ENCODE measurements at regions not wholly inside any gene's neighbourhood (a gene's known extent, or its start where the extent isn't known, plus 50 kb on each side); places are given as distances from the start of the nearest gene placed in this dataset.

GRCh38 chr4:38318737-38319455 lies 345.1 kb upstream of the KLF3 start:
- Histone ChIP-seq H4K20me1 (ENCODE audit: insufficient read depth) (no peaks in the 10 kb centered on the region), H3K4me2 (peak overlapping the region; percentile 82), H3K4me1 (ENCODE audit: low read depth, poor library complexity, severe bottlenecking) (peaks cover 27% of the 10 kb centered on the region), H3K36me3 (ENCODE audit: insufficient read depth) (no peaks in the 10 kb centered on the region), H3K9ac (peak overlapping the region; percentile 48), H2AFZ (ENCODE audit: low read depth) (peak overlapping the region; percentile 77), H3K4me3 (IDR thresholded peaks at IDR 0.05; ENCODE audit: insufficient read depth, low read depth, low read length) (peak overlapping the region; percentile 56), H3K27ac (peak overlapping the region; percentile 80), H3K79me2 (ENCODE audit: insufficient read depth, low read depth) (no peaks in the 10 kb centered on the region), H3K27me3 (ENCODE audit: insufficient read depth, low read depth) (no peaks in the 10 kb centered on the region)
- TF ChIP-seq, protein P1, sequence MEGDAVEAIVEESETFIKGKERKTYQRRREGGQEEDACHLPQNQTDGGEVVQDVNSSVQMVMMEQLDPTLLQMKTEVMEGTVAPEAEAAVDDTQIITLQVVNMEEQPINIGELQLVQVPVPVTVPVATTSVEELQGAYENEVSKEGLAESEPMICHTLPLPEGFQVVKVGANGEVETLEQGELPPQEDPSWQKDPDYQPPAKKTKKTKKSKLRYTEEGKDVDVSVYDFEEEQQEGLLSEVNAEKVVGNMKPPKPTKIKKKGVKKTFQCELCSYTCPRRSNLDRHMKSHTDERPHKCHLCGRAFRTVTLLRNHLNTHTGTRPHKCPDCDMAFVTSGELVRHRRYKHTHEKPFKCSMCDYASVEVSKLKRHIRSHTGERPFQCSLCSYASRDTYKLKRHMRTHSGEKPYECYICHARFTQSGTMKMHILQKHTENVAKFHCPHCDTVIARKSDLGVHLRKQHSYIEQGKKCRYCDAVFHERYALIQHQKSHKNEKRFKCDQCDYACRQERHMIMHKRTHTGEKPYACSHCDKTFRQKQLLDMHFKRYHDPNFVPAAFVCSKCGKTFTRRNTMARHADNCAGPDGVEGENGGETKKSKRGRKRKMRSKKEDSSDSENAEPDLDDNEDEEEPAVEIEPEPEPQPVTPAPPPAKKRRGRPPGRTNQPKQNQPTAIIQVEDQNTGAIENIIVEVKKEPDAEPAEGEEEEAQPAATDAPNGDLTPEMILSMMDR (conservative IDR thresholded peaks at IDR 0.05; ENCODE audit: low read depth, low read length), result no peak

GRCh38 chr4:38319456-38320342 lies 344.3 kb upstream of the KLF3 start:
- H3K9ac ChIP-seq, result peak overlapping the region; percentile 48; the same call in 1 of the 2 replicates
- TF ChIP-seq, protein P1 (conservative IDR thresholded peaks at IDR 0.05; ENCODE audit: low read depth, low read length), result peak; percentile 88
- H3K4me1 ChIP-seq (ENCODE audit: low read depth, poor library complexity, severe bottlenecking), result peaks cover 21% of the 10 kb centered on the region
- no peaks in the 10 kb centered on the region for H3K79me2 ChIP-seq (ENCODE audit: insufficient read depth, low read depth)
- peak overlapping the region; percentile 73 for H3K4me2 ChIP-seq
- peak overlapping the region; percentile 80 for H3K27ac ChIP-seq
- peak overlapping the region; percentile 77 for H2AFZ ChIP-seq (ENCODE audit: low read depth)
- H4K20me1 ChIP-seq (ENCODE audit: insufficient read depth), result no peaks in the 10 kb centered on the region
- H3K36me3 ChIP-seq (ENCODE audit: insufficient read depth), result no peaks in the 10 kb centered on the region
- H3K4me3 ChIP-seq (IDR thresholded peaks at IDR 0.05; ENCODE audit: insufficient read depth, low read depth, low read length), result peak overlapping the region; percentile 56
- no peaks in the 10 kb centered on the region for H3K27me3 ChIP-seq (ENCODE audit: insufficient read depth, low read depth)

- H3K36me3 ChIP-seq (ENCODE audit: insufficient read depth), result no peaks in the 10 kb centered on the region
- TF ChIP-seq, protein P1 (conservative IDR thresholded peaks at IDR 0.05; ENCODE audit: low read depth, low read length), result no peak
- peaks cover 21% of the 10 kb centered on the region for H3K4me1 ChIP-seq (ENCODE audit: low read depth, poor library complexity, severe bottlenecking)
- no peaks in the 10 kb centered on the region for H3K27me3 ChIP-seq (ENCODE audit: insufficient read depth, low read depth)
- H3K79me2 ChIP-seq (ENCODE audit: insufficient read depth, low read depth), result no peaks in the 10 kb centered on the region
- no peak overlapping the region for H3K4me3 ChIP-seq (IDR thresholded peaks at IDR 0.05; ENCODE audit: insufficient read depth, low read depth, low read length)
- H4K20me1 ChIP-seq (ENCODE audit: insufficient read depth), result no peaks in the 10 kb centered on the region
- peak overlapping the region; percentile 80 for H3K27ac ChIP-seq
- H3K9ac ChIP-seq, result peak overlapping the region; percentile 48; the same call in 1 of the 2 replicates
- H3K4me2 ChIP-seq, result peak overlapping the region; percentile 24; the same call in 1 of the 2 replicates
- peak overlapping the region; percentile 77 for H2AFZ ChIP-seq (ENCODE audit: low read depth)
Measured at GRCh38 chr4:38320343-38320695, 343.7 kb upstream of the KLF3 start.

- Histone ChIP-seq H3K4me1 (ENCODE audit: low read depth, poor library complexity, severe bottlenecking) (peaks cover 21% of the 10 kb centered on the region), H3K4me3 (IDR thresholded peaks at IDR 0.05; ENCODE audit: insufficient read depth, low read depth, low read length) (no peak overlapping the region), H3K27me3 (ENCODE audit: insufficient read depth, low read depth) (no peaks in the 10 kb centered on the region)
Measured at GRCh38 chr4:38320833-38321232, 343.2 kb upstream of the KLF3 start.

More at GRCh38 chr4:38320833-38321232, 343.2 kb upstream of the KLF3 start:
- H3K9ac ChIP-seq, result no peak overlapping the region
- no peak overlapping the region for H3K27ac ChIP-seq
- H4K20me1 ChIP-seq (ENCODE audit: insufficient read depth), result no peaks in the 10 kb centered on the region
- TF ChIP-seq, protein P1 (conservative IDR thresholded peaks at IDR 0.05; ENCODE audit: low read depth, low read length), result no peak
- H2AFZ ChIP-seq (ENCODE audit: low read depth), result no peak overlapping the region; the same call in 1 of the 2 replicates
- H3K79me2 ChIP-seq (ENCODE audit: insufficient read depth, low read depth), result no peaks in the 10 kb centered on the region
- H3K4me2 ChIP-seq, result no peak overlapping the region
- H3K36me3 ChIP-seq (ENCODE audit: insufficient read depth), result no peaks in the 10 kb centered on the region

All from KMS-11 (cell line).